ENCODE measurements at regions not wholly inside any gene's neighbourhood (a gene's known extent, or its start where the extent isn't known, plus 50 kb on each side); places are given as distances from the start of the nearest gene placed in this dataset.

GRCh38 chr10:47186941-47187340 is 113.1 kb upstream of the GDF10 start:
- DNase-seq (ENCODE audit: low read depth in 4 of 4, low spot score in 1 of 4): no peak

- DNase-seq (ENCODE audit: low read depth in 4 of 4, low spot score in 1 of 4): no peak
Measured at GRCh38 chr10:47187592-47187991, 112.4 kb upstream of the GDF10 start.

- no peak for DNase-seq (ENCODE audit: low read depth in 4 of 4, low spot score in 1 of 4)
Measured at GRCh38 chr10:47188156-47188555, 111.8 kb upstream of the GDF10 start.

GRCh38 chr10:47189802-47190201 is 110.2 kb upstream of the GDF10 start:
- no peak for DNase-seq (ENCODE audit: low read depth in 4 of 4, low spot score in 1 of 4)

GRCh38 chr10:47190301-47190700 is 109.7 kb upstream of the GDF10 start:
- no peak for DNase-seq (ENCODE audit: low read depth in 4 of 4, low spot score in 1 of 4)

GRCh38 chr10:47190802-47191450 is 109.1 kb upstream of the GDF10 start:
- DNase-seq (ENCODE audit: low read depth in 4 of 4, low spot score in 1 of 4): no peak

GRCh38 chr10:47192273-47192672 is 107.7 kb upstream of the GDF10 start:
- DNase-seq (ENCODE audit: low read depth in 4 of 4, low spot score in 1 of 4): no peak

GRCh38 chr10:47193666-47194065 is 106.3 kb upstream of the GDF10 start:
- DNase-seq (ENCODE audit: low read depth in 4 of 4, low spot score in 1 of 4): no peak

GRCh38 chr10:47195274-47195885 is 104.6 kb upstream of the GDF10 start:
- DNase-seq (ENCODE audit: low read depth in 4 of 4, low spot score in 1 of 4): no peak

- DNase-seq (ENCODE audit: low read depth in 4 of 4, low spot score in 1 of 4): no peak
Measured at GRCh38 chr10:47196691-47197090, 103.3 kb upstream of the GDF10 start.

- no peak for DNase-seq (ENCODE audit: low read depth in 4 of 4, low spot score in 1 of 4)
Measured at GRCh38 chr10:47198221-47198620, 101.8 kb upstream of the GDF10 start.

- no peak for DNase-seq (ENCODE audit: low read depth in 4 of 4, low spot score in 1 of 4)
Measured at GRCh38 chr10:47205192-47205591, 94.8 kb upstream of the GDF10 start.

- no peak for DNase-seq (ENCODE audit: low read depth in 4 of 4, low spot score in 1 of 4)
Measured at GRCh38 chr10:47206449-47207280, 93.3 kb upstream of the GDF10 start.

GRCh38 chr10:47207281-47207615 is 92.7 kb upstream of the GDF10 start:
- DNase-seq (ENCODE audit: low read depth in 4 of 4, low spot score in 1 of 4): no peak

- no peak for DNase-seq (ENCODE audit: low read depth in 4 of 4, low spot score in 1 of 4)
Measured at GRCh38 chr10:47207894-47208469, 92.0 kb upstream of the GDF10 start.

GRCh38 chr10:47209466-47209865 is 90.5 kb upstream of the GDF10 start:
- no peak for DNase-seq (ENCODE audit: low read depth in 4 of 4, low spot score in 1 of 4)

GRCh38 chr10:47214520-47214919 is 85.5 kb upstream of the GDF10 start:
- no peak for DNase-seq (ENCODE audit: low read depth in 4 of 4, low spot score in 1 of 4)

- no peak for DNase-seq (ENCODE audit: low read depth in 4 of 4, low spot score in 1 of 4)
Measured at GRCh38 chr10:47217113-47217512, 82.9 kb upstream of the GDF10 start.

GRCh38 chr10:47218803-47219202 is 81.2 kb upstream of the GDF10 start:
- no peak for DNase-seq (ENCODE audit: low read depth in 4 of 4, low spot score in 1 of 4)

- DNase-seq (ENCODE audit: low read depth in 4 of 4, low spot score in 1 of 4): no peak
Measured at GRCh38 chr10:47222461-47222860, 77.5 kb upstream of the GDF10 start.

GRCh38 chr10:47223236-47223635 is 76.8 kb upstream of the GDF10 start:
- DNase-seq (ENCODE audit: low read depth in 4 of 4, low spot score in 1 of 4): no peak

Data from stimulated activated CD4-positive, alpha-beta T cell treated with anti-CD3 and anti-CD28 coated beads, Interleukin-1b, Interleukin-23, amount 100 ng/mL, for 24 hours (primary cell).